ENCODE measurements at regions not wholly inside any gene's neighbourhood (a gene's known extent, or its start where the extent isn't known, plus 50 kb on each side); places are given as distances from the start of the nearest gene placed in this dataset.

DNA sequence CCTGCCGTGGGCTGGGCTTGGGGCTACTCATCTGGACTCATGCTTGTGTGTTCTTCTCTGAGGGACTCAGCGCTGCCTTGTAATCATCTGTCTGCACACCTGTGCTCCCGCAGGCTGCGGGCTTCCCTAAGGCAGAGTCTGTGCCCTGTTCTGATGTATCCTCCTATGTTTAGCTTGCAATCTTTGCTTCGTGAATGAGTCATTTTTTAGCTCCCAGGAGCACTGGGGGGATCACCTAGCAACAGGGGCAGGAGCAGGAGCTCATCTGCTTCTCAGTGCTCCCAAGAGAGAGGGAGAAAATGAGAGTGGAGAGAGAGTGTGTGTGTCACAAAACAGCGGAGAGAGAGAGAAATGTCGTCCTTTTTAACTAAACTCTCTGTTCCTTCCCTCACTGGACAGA is 202.4 kb upstream of the ZNF618 start:
- TF ChIP-seq POLR2A (IDR thresholded peaks at IDR 0.05), result no peak
- TF ChIP-seq, protein P1, sequence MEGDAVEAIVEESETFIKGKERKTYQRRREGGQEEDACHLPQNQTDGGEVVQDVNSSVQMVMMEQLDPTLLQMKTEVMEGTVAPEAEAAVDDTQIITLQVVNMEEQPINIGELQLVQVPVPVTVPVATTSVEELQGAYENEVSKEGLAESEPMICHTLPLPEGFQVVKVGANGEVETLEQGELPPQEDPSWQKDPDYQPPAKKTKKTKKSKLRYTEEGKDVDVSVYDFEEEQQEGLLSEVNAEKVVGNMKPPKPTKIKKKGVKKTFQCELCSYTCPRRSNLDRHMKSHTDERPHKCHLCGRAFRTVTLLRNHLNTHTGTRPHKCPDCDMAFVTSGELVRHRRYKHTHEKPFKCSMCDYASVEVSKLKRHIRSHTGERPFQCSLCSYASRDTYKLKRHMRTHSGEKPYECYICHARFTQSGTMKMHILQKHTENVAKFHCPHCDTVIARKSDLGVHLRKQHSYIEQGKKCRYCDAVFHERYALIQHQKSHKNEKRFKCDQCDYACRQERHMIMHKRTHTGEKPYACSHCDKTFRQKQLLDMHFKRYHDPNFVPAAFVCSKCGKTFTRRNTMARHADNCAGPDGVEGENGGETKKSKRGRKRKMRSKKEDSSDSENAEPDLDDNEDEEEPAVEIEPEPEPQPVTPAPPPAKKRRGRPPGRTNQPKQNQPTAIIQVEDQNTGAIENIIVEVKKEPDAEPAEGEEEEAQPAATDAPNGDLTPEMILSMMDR (IDR thresholded peaks at IDR 0.05), result no peak
